ENCODE measurements at regions not wholly inside any gene's neighbourhood (a gene's known extent, or its start where the extent isn't known, plus 50 kb on each side); places are given as distances from the start of the nearest gene placed in this dataset.

GRCh38 chr1:97004743-97005142 lies 283.2 kb downstream of the PTBP2 start:
- no peaks in the 10 kb centered on the region for H3K4me1 Mint-ChIP-seq
- no peak overlapping the region for H3K9ac ChIP-seq (ENCODE audit: low read length)

GRCh38 chr1:97006044-97006661 lies 284.6 kb downstream of the PTBP2 start:
- H4K20me1 ChIP-seq (ENCODE audit: control insufficient read depth, insufficient read depth, low read length, poor library complexity, severe bottlenecking), result no peaks in the 10 kb centered on the region
- no peaks in the 10 kb centered on the region for H3K4me1 Mint-ChIP-seq
- H3K9me3 ChIP-seq (ENCODE audit: control extremely low read depth in 1 of 3, control insufficient read depth in 2 of 3, insufficient read depth in 1 of 3, low read length in 2 of 3), result no peaks in the 10 kb centered on the region
- no peak for DNase-seq
- H3K4me3 ChIP-seq (ENCODE audit: control extremely low read depth in 1 of 5, extremely low read depth in 1 of 5, insufficient read depth in 1 of 5, low read depth in 2 of 5, low read length in 4 of 5), result no peak overlapping the region
- no peak overlapping the region for H2AFZ ChIP-seq (ENCODE audit: insufficient read depth, low read depth, low read length, poor library complexity, severe bottlenecking)
- H3K9ac ChIP-seq (ENCODE audit: low read length), result no peak overlapping the region
- ChIA-PET CTCF (no interaction called here), POLR2A (no interaction called here)
- H3K4me2 ChIP-seq (replicated peaks; ENCODE audit: low read depth, low read length, poor library complexity, severe bottlenecking), result no peak overlapping the region
- ATAC-seq (ENCODE audit: low read depth), result no peak
- WGBS (ENCODE audit: insufficient coverage), result 90% methylated on average over 2 of the region's 7 CpGs
- H3K4me3 Mint-ChIP-seq, result no peak overlapping the region
- no peak overlapping the region for H3K27ac Mint-ChIP-seq
- peaks cover 6% of the 10 kb centered on the region for H3K27me3 Mint-ChIP-seq
- no peaks in the 10 kb centered on the region for H3K27me3 ChIP-seq (replicated peaks in 1 of 4; ENCODE audit: control extremely low read depth in 1 of 4, control insufficient read depth in 3 of 4, insufficient read depth in 4 of 4, low read length in 3 of 4)
- no peak for TF ChIP-seq EZH2 (IDR thresholded peaks at IDR 0.05; ENCODE audit: borderline replicate concordance, insufficient read depth, low read depth, low read length, poor library complexity, severe bottlenecking)
- TF ChIP-seq CTCF (IDR thresholded peaks at IDR 0.05), result no peak
- no peak overlapping the region for H3K27ac ChIP-seq (ENCODE audit: low read length in 2 of 2)
- no peaks in the 10 kb centered on the region for H3K4me1 ChIP-seq (ENCODE audit: control insufficient read depth in 2 of 2, insufficient read depth in 2 of 2, low read length in 2 of 2)
- H3K36me3 ChIP-seq (replicated peaks in 1 of 2; ENCODE audit: control extremely low read depth in 1 of 2, control insufficient read depth in 1 of 2, extremely low read depth in 1 of 2, insufficient read depth in 2 of 2, low read length in 1 of 2), result no peaks in the 10 kb centered on the region
- H3K9me3 Mint-ChIP-seq (ENCODE audit: insufficient read depth), result no peaks in the 10 kb centered on the region
- intact Hi-C loops (cut with micrococcal nuclease), result no loop called here
- H3K79me2 ChIP-seq (ENCODE audit: control insufficient read depth, insufficient read depth, low read length), result no peaks in the 10 kb centered on the region

More at GRCh38 chr1:97004743-97005142, 283.2 kb downstream of the PTBP2 start:
- no peaks in the 10 kb centered on the region for H4K20me1 ChIP-seq (ENCODE audit: control insufficient read depth, insufficient read depth, low read length, poor library complexity, severe bottlenecking)
- H3K9me3 Mint-ChIP-seq (ENCODE audit: insufficient read depth), result no peaks in the 10 kb centered on the region
- ATAC-seq (ENCODE audit: low read depth), result no peak
- no CpG with 5 or more reads among the region's 4 CpGs for WGBS (ENCODE audit: insufficient coverage)
- no peak overlapping the region for H3K27ac ChIP-seq (ENCODE audit: low read length in 2 of 2)
- H3K27me3 Mint-ChIP-seq, result peaks cover 6% of the 10 kb centered on the region
- no peak for TF ChIP-seq CTCF (IDR thresholded peaks at IDR 0.05)
- no peak for DNase-seq
- no peak overlapping the region for H3K4me3 ChIP-seq (ENCODE audit: control extremely low read depth in 1 of 5, extremely low read depth in 1 of 5, insufficient read depth in 1 of 5, low read depth in 2 of 5, low read length in 4 of 5)
- H3K4me1 ChIP-seq (ENCODE audit: control insufficient read depth in 2 of 2, insufficient read depth in 2 of 2, low read length in 2 of 2), result no peaks in the 10 kb centered on the region
- no peaks in the 10 kb centered on the region for H3K27me3 ChIP-seq (replicated peaks in 1 of 4; ENCODE audit: control extremely low read depth in 1 of 4, control insufficient read depth in 3 of 4, insufficient read depth in 4 of 4, low read length in 3 of 4)
- H2AFZ ChIP-seq (ENCODE audit: insufficient read depth, low read depth, low read length, poor library complexity, severe bottlenecking), result no peak overlapping the region
- H3K4me3 Mint-ChIP-seq, result no peak overlapping the region
- ChIA-PET POLR2A (no interaction called here), CTCF (no interaction called here)
- no peaks in the 10 kb centered on the region for H3K9me3 ChIP-seq (ENCODE audit: control extremely low read depth in 1 of 3, control insufficient read depth in 2 of 3, insufficient read depth in 1 of 3, low read length in 2 of 3)
- no peaks in the 10 kb centered on the region for H3K36me3 ChIP-seq (replicated peaks in 1 of 2; ENCODE audit: control extremely low read depth in 1 of 2, control insufficient read depth in 1 of 2, extremely low read depth in 1 of 2, insufficient read depth in 2 of 2, low read length in 1 of 2)
- H3K79me2 ChIP-seq (ENCODE audit: control insufficient read depth, insufficient read depth, low read length), result no peaks in the 10 kb centered on the region
- no peak overlapping the region for H3K4me2 ChIP-seq (replicated peaks; ENCODE audit: low read depth, low read length, poor library complexity, severe bottlenecking)
- intact Hi-C loops (cut with micrococcal nuclease), result no loop called here
- no peak overlapping the region for H3K27ac Mint-ChIP-seq

Data from B cell (primary cell).